Left ventricle myocardium inferior (tissue), 1 donor: ENCODE measurements at regions not wholly inside any gene's neighbourhood (a gene's known extent, or its start where the extent isn't known, plus 50 kb on each side); places are given as distances from the start of the nearest gene placed in this dataset.
A peak's percentile ranks its signal among the peaks of the same experiment; 100 is the strongest.

Experiments
- DNase-seq: peaks from one replicate; pipeline ENCODE4 v3.0.0-alpha.2; 2020
- H3K27ac ChIP-seq: fragments of 200-600 bp; replicated peaks from 2 replicates; pipeline ENCODE4 v1.8.0; 2021
- H3K27me3 ChIP-seq: fragments of 200-600 bp; 2 replicates; pipeline ENCODE4 v1.8.0; 2021; ENCODE audit warnings: low read depth
- H3K36me3 ChIP-seq: fragments of 200-600 bp; 2 replicates; pipeline ENCODE4 v1.8.0; 2021
- H3K4me1 ChIP-seq: fragments of 200-600 bp; 2 replicates; pipeline ENCODE4 v1.8.0; 2021
- H3K4me3 ChIP-seq: fragments of 200-600 bp; 2 replicates; pipeline ENCODE4 v1.8.0; 2021; ENCODE audit warnings: mild to moderate bottlenecking, moderate library complexity
- H3K9me3 ChIP-seq: fragments of 200-600 bp; replicated peaks from 2 replicates; pipeline ENCODE4 v1.8.0; 2021
- intact Hi-C: fragments of 100-400 bp; cut with micrococcal nuclease; formaldehyde crosslinking; loops from one replicate; pipeline ENCODE4 v1.11.0; 2022
- TF ChIP-seq, protein P1 (sequence below): fragments of 200-600 bp; IDR thresholded peaks from 2 replicates; pipeline ENCODE4 v1.8.0; 2021; ENCODE audit warnings: antibody characterized with exemption, mild to moderate bottlenecking, borderline replicate concordance
- donor health status: DM: no; HTN: yes; CAD: no; lungs with severe emphysema.

DNA sequence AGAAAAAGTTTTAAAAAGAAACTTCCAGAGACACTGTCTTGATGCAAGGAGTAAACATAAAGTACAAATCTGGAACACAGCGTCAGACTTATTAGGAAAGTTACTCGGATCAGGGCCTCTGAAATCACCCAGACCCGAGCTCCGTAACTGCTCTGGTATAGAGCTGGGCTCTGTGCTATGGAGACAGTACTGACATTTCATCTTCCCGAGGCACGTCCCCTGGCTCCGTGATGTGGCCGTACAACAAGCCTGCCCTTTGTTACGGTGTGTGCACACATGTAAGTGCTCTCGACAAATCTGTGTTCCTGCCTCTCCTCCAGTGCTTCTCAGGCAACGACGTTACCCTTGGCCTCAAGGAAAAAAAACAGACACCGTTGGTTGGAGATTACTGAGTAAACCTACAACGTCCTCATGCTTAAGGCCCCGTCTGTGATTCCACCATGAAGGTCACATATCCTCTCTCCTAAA, 107.0 kb upstream of the IRF2BP2 start:
- H3K27ac ChIP-seq, result peak overlapping the region; percentile 99
- no peak overlapping the region for H3K4me3 ChIP-seq
- no peaks in the 10 kb centered on the region for H3K36me3 ChIP-seq
- H3K27me3 ChIP-seq, result no peaks in the 10 kb centered on the region
- TF ChIP-seq, protein P1, sequence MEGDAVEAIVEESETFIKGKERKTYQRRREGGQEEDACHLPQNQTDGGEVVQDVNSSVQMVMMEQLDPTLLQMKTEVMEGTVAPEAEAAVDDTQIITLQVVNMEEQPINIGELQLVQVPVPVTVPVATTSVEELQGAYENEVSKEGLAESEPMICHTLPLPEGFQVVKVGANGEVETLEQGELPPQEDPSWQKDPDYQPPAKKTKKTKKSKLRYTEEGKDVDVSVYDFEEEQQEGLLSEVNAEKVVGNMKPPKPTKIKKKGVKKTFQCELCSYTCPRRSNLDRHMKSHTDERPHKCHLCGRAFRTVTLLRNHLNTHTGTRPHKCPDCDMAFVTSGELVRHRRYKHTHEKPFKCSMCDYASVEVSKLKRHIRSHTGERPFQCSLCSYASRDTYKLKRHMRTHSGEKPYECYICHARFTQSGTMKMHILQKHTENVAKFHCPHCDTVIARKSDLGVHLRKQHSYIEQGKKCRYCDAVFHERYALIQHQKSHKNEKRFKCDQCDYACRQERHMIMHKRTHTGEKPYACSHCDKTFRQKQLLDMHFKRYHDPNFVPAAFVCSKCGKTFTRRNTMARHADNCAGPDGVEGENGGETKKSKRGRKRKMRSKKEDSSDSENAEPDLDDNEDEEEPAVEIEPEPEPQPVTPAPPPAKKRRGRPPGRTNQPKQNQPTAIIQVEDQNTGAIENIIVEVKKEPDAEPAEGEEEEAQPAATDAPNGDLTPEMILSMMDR, result no peak
- DNase-seq, result no peak
- peaks cover 66% of the 10 kb centered on the region for H3K4me1 ChIP-seq
- intact Hi-C loops, result no loop called here
- H3K9me3 ChIP-seq, result no peaks in the 10 kb centered on the region

DNA sequence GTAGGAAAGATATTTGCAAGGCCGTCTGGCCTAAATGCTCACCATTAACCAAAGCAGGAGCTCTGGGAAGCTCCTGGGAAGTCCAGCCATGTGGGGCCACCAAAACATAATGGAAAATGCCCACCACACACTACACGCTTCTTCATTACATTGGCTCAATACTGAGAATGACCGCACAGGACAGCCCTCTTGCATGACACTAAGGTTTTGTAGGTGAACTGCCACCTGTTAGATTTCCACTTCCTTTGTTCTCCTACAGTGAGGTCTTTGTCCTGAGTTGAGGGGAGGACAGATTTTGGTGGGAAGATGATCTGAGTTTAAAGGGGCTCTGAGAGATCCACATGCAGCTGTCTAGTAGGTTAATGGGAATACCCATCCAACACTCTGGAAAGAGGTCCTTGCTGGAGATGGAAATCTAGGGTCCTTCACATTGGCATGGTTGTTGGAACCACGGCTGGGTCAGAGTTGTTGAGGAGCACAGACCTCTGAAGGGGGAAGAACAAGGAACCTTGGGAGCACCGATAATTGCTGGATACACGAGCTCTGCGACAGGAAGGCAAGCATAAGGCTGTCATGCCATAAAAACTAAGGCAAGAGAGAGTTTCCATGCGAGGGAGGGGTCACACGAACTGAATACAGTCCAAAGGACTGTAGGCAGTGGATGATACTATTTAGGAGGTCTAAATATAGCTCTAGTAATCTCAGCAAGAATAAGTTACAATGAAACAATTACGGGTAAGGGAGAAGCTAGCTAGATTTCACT, 105.5 kb upstream of the IRF2BP2 start:
- intact Hi-C loops, result no loop called here
- Histone ChIP-seq H3K27ac (peak overlapping the region; percentile 99), H3K9me3 (no peaks in the 10 kb centered on the region), H3K27me3 (no peaks in the 10 kb centered on the region), H3K36me3 (no peaks in the 10 kb centered on the region), H3K4me3 (peak overlapping the region; percentile 3), H3K4me1 (peaks cover 51% of the 10 kb centered on the region)
- TF ChIP-seq, protein P1, result no peak
- DNase-seq, result no peak

GRCh38 chr1:234713859-234714258, 103.9 kb upstream of the IRF2BP2 start:
- H3K9me3 ChIP-seq, result no peaks in the 10 kb centered on the region
- H3K27me3 ChIP-seq, result no peaks in the 10 kb centered on the region
- no peaks in the 10 kb centered on the region for H3K36me3 ChIP-seq
- intact Hi-C loops, result no loop called here
- TF ChIP-seq, protein P1, result no peak
- H3K4me3 ChIP-seq, result no peak overlapping the region
- H3K27ac ChIP-seq, result no peak overlapping the region
- H3K4me1 ChIP-seq, result peaks cover 49% of the 10 kb centered on the region
- no peak for DNase-seq

DNA sequence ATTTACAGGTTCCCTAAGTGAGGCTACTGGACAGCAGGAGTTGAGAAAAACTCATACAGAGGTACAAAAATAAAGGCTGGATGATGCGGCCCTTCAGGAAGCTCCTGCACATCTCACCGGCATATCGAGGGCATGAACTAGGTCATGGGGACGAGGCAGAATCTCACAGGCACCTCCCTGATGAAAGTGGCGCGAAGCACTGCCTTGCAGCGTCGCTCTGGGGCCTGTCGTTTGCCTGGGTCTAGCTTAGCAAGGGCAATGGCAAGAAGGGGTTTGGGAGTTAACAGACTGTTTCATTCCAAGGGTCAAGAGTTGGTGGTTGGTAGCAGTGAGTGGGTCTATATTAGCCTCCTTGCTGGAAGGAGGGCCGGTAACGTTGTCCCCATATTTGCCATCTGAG, 103.5 kb upstream of the IRF2BP2 start:
- DNase-seq, result no peak
- intact Hi-C loops, result no loop called here

DNA sequence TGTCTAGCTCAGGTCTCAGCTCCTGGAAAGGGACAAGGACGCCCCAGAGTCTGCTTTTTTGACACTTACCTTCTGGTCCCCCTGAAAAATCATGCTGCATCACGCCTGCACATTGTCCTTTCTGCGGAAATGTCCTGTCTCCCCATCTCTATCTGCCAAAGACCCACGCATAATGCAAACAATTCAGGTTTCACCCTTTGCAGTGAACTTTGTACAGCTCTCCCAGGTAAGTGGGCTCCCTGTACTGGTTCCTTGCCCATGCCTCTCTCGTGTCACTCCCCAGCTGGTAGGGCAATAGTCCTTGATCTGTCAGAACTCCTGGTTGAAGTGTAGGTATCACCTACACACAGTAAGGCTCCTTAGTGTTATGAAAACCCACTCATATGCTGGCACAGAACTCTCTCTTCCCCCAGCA, 102.9 kb upstream of the IRF2BP2 start:
- no peak for DNase-seq
- TF ChIP-seq, protein P1, result no peak
- Histone ChIP-seq H3K36me3 (no peaks in the 10 kb centered on the region), H3K27ac (no peak overlapping the region), H3K4me3 (no peak overlapping the region), H3K9me3 (no peaks in the 10 kb centered on the region), H3K4me1 (peaks cover 40% of the 10 kb centered on the region), H3K27me3 (no peaks in the 10 kb centered on the region)
- intact Hi-C loops, result no loop called here

More for the DNA sequence above, 103.5 kb upstream of the IRF2BP2 start:
- Histone ChIP-seq H3K4me1 (peaks cover 45% of the 10 kb centered on the region), H3K9me3 (no peaks in the 10 kb centered on the region), H3K36me3 (no peaks in the 10 kb centered on the region), H3K4me3 (no peak overlapping the region), H3K27ac (no peak overlapping the region), H3K27me3 (no peaks in the 10 kb centered on the region)
- TF ChIP-seq, protein P1, result no peak
